Right lobe of liver (tissue), 4 donors: ENCODE measurements at regions not wholly inside any gene's neighbourhood (a gene's known extent, or its start where the extent isn't known, plus 50 kb on each side); places are given as distances from the start of the nearest gene placed in this dataset.

ENCODE experiments used
- CTCF ChIP-seq, 4 donors: fragments of 200-600 bp in 3 of 4; fragments of 450-650 bp in 1 of 4; IDR thresholded peaks; one replicate each; pipeline versions ENCODE4 v1.5.1 to v1.8.0; 2016 to 2022; ENCODE audit warnings: antibody characterized with exemption in 4 of 4, mild to moderate bottlenecking in 2 of 4
- POLR2A ChIP-seq: fragments of 450-650 bp; IDR thresholded peaks from one replicate; pipeline ENCODE4 v1.6.1; 2017; ENCODE audit warnings: antibody characterized with exemption, mild to moderate bottlenecking
- donor health status: DM: no; HTN: no; CAD: no.
- donor health status: DM: no; HTN: no; CAD: no.
- donor health status: DM: no; HTN: yes; CAD: no.

GRCh38 chr3:99322551-99322950, 315.8 kb upstream of the COL8A1 start:
- no peak for TF ChIP-seq POLR2A
- no peak for TF ChIP-seq CTCF (IDR thresholded peaks at IDR 0.05)
